Neural progenitor cell (in vitro differentiated cells): ENCODE measurements at regions not wholly inside any gene's neighbourhood (a gene's known extent, or its start where the extent isn't known, plus 50 kb on each side); places are given as distances from the start of the nearest gene placed in this dataset.

Experiments
- EZH2 ChIP-seq: fragments of 200-600 bp; sonication (generic); IDR thresholded peaks from 2 replicates; pipeline ENCODE4 v1.6.1; 2017; ENCODE audit warnings: antibody characterized with exemption, mild to moderate bottlenecking, moderate library complexity
- EZH2phosphoT487 ChIP-seq: fragments of 200-600 bp; sonication (generic); IDR thresholded peaks from 2 replicates; pipeline ENCODE4 v1.6.1; 2017; ENCODE audit warnings: antibody characterized with exemption
- TF ChIP-seq, protein P1 (sequence below): fragments of 200-600 bp; sonication (generic); IDR thresholded peaks from 2 replicates; pipeline ENCODE4 v1.5.1; 2017; ENCODE audit warnings: antibody characterized with exemption, mild to moderate bottlenecking

DNA sequence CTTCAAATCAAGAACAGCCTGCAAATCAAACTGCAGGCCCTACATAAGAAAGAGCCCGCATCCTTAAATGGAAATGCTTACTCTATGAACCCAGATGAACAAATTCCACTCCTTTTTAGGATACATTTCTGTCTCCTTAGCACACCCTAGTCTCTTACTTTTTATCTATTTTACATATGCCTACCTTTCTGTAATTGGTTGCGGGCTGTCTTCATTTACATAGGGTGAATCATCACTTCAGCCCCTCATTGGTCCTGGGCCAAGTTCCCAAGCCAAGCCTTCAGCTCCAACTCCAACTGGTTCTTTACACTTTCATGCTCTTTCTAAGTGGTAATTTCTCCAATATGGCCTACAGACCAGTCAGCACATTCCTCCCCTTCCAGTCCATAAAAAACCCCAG lies 219.3 kb downstream of the TRAM1L1 start:
- TF ChIP-seq, protein P1, sequence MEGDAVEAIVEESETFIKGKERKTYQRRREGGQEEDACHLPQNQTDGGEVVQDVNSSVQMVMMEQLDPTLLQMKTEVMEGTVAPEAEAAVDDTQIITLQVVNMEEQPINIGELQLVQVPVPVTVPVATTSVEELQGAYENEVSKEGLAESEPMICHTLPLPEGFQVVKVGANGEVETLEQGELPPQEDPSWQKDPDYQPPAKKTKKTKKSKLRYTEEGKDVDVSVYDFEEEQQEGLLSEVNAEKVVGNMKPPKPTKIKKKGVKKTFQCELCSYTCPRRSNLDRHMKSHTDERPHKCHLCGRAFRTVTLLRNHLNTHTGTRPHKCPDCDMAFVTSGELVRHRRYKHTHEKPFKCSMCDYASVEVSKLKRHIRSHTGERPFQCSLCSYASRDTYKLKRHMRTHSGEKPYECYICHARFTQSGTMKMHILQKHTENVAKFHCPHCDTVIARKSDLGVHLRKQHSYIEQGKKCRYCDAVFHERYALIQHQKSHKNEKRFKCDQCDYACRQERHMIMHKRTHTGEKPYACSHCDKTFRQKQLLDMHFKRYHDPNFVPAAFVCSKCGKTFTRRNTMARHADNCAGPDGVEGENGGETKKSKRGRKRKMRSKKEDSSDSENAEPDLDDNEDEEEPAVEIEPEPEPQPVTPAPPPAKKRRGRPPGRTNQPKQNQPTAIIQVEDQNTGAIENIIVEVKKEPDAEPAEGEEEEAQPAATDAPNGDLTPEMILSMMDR, result no peak
- no peak for TF ChIP-seq EZH2phosphoT487
- TF ChIP-seq EZH2, result no peak
